ENCODE measurements at regions not wholly inside any gene's neighbourhood (a gene's known extent, or its start where the extent isn't known, plus 50 kb on each side); places are given as distances from the start of the nearest gene placed in this dataset.

DNA sequence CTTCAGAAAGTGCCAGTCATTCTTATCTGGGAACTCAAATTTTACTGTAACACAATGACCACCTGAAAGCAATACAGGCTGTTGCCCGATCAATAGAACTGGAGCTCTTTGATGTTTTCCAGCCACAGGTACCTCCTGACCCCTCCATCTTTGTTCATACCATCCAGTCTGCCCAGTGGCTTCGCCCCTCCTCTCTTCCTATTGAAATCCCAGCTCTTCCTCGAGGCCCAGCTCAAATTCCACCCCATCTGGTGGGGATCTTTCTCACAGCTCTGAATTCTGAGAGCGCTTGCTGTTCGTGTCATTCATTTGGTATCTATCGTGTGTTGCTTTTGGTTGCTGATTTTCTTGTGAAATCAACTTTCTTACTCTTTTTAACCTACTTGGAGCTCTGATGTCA, 87.9 kb upstream of the CNKSR3 start:
- TF ChIP-seq, protein P1, sequence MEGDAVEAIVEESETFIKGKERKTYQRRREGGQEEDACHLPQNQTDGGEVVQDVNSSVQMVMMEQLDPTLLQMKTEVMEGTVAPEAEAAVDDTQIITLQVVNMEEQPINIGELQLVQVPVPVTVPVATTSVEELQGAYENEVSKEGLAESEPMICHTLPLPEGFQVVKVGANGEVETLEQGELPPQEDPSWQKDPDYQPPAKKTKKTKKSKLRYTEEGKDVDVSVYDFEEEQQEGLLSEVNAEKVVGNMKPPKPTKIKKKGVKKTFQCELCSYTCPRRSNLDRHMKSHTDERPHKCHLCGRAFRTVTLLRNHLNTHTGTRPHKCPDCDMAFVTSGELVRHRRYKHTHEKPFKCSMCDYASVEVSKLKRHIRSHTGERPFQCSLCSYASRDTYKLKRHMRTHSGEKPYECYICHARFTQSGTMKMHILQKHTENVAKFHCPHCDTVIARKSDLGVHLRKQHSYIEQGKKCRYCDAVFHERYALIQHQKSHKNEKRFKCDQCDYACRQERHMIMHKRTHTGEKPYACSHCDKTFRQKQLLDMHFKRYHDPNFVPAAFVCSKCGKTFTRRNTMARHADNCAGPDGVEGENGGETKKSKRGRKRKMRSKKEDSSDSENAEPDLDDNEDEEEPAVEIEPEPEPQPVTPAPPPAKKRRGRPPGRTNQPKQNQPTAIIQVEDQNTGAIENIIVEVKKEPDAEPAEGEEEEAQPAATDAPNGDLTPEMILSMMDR (conservative IDR thresholded peaks at IDR 0.05), result no peak
- no peak for TF ChIP-seq ZFX (IDR thresholded peaks at IDR 0.05)
- H3K27ac ChIP-seq, result no peak overlapping the region

DNA sequence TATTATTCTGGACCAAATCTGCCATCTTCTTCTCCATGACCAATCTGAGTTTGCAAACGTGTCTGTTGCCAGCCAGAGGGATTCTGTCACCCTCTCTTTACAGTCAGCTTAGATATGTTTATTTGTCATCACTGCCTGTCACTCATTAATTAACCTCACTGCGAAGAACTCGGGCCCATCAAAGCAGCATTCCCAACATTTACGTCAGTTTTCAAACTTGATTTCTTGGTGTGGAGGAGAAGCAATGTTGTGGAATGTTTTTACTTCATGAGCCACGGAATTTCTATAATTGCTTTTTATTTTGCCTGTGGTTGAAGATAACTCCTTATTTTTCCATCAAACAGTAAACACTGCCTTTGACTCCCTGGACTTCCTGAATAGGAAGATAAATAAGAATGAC, 91.8 kb upstream of the CNKSR3 start:
- TF ChIP-seq, protein P1 (conservative IDR thresholded peaks at IDR 0.05), result no peak
- no peak for TF ChIP-seq ZFX (IDR thresholded peaks at IDR 0.05)
- H3K27ac ChIP-seq, result no peak overlapping the region

DNA sequence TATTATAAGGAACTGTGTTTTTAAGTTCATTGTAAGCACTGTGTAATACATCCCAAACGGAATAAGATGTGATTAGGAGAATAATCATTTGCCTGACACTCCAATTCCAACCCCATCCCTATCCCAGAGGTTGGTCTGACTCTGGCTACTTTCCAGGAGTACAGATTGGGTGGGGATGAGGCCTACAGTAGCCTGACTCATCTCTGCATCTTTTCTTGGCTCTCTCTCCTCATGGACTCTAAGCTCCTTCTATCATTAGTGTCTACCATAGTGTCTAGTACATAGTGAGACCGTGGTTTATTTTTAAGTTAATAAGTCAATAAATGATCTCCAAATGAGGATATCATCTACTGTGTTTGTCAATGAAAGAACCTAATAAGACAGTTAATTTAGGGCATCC, 92.2 kb upstream of the CNKSR3 start:
- H3K27ac ChIP-seq, result no peak overlapping the region
- no peak for TF ChIP-seq ZFX (IDR thresholded peaks at IDR 0.05)
- TF ChIP-seq, protein P1 (conservative IDR thresholded peaks at IDR 0.05), result no peak

DNA sequence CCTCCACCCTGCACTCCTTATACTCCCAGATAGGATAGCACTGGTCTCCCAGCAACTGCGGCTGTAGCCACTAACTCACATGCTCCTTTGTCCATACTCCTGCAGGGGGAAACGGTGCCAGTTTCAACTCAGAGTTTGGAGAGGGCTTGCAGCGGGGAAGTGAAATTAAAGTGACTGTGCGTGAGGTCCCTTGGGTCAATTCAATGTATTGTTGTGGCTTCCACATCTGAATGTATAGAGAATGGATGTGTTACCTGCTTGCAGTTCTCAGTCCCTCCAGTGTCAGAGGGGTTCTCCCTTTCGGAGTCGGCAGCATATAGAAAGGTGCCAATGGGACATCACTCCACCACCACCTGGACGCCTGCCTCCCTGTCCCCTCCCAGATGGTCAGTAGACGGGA, 93.6 kb upstream of the CNKSR3 start:
- no peak overlapping the region for H3K27ac ChIP-seq
- no peak for TF ChIP-seq ZFX (IDR thresholded peaks at IDR 0.05)
- TF ChIP-seq, protein P1 (conservative IDR thresholded peaks at IDR 0.05), result no peak

DNA sequence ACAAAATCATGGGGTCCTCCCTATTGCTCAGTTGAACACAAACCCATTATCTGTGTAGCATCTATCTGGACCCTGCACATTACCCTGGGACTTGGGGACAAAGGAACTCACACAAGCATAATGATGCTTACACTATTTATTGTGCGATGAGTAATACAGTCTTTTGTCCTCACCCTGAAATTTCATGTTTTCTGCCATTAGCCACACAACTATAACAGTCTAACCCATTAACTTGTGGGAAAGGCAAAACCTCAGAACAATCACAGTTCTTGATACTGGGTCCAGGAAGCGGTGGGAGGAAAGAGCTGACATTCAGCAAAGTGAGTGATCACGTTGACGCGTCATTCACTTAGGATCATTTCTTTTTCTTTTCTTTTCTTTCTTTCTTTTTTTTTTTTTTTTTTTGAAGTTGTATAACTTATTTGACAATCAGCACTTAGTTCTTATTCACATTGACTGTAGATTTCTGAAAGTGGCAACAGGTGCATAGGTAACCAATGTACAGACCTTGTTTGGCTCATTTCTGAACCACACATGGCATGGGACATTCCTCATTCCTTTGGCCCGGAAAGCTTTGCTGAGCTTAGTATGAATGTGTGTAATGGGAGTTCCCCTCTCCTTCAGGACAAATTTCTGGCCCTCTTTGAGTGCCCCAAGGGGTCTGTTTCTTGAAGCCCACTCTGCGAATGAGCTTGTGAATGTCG, 94.8 kb upstream of the CNKSR3 start:
- H3K27ac ChIP-seq, result no peak overlapping the region
- no peak for TF ChIP-seq ZFX (IDR thresholded peaks at IDR 0.05)

DNA sequence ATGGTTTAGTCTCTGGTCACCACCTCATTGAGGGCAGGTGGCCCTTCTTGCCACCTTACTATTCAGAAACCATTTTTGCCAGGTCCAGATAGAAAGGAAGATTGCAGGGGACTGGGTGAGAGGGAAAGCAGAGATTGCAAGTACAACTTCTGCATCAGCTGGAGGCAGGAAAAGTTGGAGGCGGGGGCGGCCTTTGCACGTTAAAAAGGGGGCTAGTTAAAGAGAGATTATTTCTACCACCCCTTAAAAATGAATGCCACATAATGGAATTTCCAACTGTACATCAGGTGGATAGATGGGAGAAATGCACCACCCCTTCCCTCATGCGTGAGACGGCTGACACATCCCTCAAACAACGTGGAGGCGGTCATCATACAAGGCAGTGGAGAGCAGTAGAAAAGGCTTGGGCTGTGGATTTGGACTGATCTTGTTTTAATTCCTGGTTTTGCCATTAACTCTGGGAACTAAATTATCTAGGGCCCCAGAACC, 95.4 kb upstream of the CNKSR3 start:
- TF ChIP-seq ZFX (IDR thresholded peaks at IDR 0.05), result no peak
- TF ChIP-seq, protein P1 (conservative IDR thresholded peaks at IDR 0.05), result no peak
- H3K27ac ChIP-seq, result no peak overlapping the region

DNA sequence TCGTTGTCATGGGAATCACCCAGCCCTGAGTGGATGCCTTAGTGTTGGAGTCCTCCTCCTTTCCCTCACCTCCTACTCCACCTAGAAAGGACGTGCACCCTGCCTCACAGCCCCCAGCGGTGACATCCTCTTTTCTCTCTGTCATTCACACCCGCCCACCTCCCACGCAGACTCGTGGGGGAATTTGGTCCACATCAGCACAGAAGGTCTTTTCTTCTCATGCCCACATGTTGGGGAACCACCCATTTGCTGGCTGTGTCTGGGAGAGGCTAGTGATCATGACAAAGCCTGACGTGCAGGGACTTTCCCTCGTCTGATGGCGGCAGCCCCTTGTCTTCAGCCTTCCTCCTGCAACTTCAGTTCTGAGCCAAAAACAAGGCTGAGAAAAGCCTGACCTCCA, 96.0 kb upstream of the CNKSR3 start:
- no peak overlapping the region for H3K27ac ChIP-seq
- no peak for TF ChIP-seq ZFX (IDR thresholded peaks at IDR 0.05)

DNA sequence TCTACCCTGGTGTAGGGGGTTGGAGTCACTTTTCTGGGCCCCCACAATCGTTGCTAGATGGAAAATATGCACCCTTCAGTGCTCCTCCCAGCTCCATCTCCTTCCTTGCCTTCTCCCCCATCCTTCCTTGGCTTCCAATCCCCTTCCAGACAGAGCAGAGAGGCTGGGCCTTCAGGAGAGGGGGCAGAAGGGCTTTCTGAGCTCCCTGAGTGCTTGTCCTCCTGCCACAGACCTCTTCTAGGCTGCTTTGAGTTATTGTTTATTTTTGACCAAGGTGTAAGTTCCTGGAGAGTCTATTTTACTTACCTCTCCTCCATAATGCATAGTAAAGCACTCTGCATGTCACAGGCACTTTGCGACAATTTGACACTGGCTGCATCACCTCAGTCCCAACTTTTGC, 96.4 kb upstream of the CNKSR3 start:
- no peak for TF ChIP-seq ZFX (IDR thresholded peaks at IDR 0.05)
- TF ChIP-seq, protein P1 (conservative IDR thresholded peaks at IDR 0.05), result no peak
- H3K27ac ChIP-seq, result no peak overlapping the region
